Sigmoid colon (tissue), 6 donors: ENCODE measurements at regions not wholly inside any gene's neighbourhood (a gene's known extent, or its start where the extent isn't known, plus 50 kb on each side); places are given as distances from the start of the nearest gene placed in this dataset.
"Not testable (repeated sequence)": the region's sequence is repeated elsewhere in the genome, so short reads cannot be mapped to it uniquely, and the experiment has no call there.

ENCODE experiments used
- DNase-seq: peaks from one replicate; pipeline ENCODE4 v3.0.0-alpha.2; 2019
- H3K27ac ChIP-seq, 4 donors: fragments of 200-600 bp; sonication (generic); one replicate each; pipeline ENCODE4 v1.5.1; 2016 to 2019; ENCODE audit warnings: mild to moderate bottlenecking in 1 of 4
- H3K27me3 ChIP-seq, 3 donors: fragments of 200-600 bp; sonication (generic); one replicate each; pipeline ENCODE4 v1.5.1; 2019; ENCODE audit warnings: mild to moderate bottlenecking in 1 of 3
- H3K36me3 ChIP-seq, 4 donors: fragments of 200-600 bp; sonication (generic); one replicate each; pipeline ENCODE4 v1.5.1; 2016 to 2019
- H3K4me1 ChIP-seq, 4 donors: fragments of 200-600 bp; sonication (generic); one replicate each; pipeline ENCODE4 v1.5.1; 2017 to 2019
- H3K4me3 ChIP-seq, 4 donors: fragments of 200-600 bp; sonication (generic); one replicate each; pipeline ENCODE4 v1.5.1; 2017 to 2019; ENCODE audit warnings: mild to moderate bottlenecking in 2 of 4, moderate library complexity in 1 of 4
- H3K9me3 ChIP-seq, 4 donors: fragments of 200-600 bp in 3 of 4; sonication (generic) in 3 of 4; one replicate each; pipeline versions ENCODE4 v1.5.1 to v1.6.1; 2013 to 2019
- CTCF ChIP-seq, 4 experiments: fragments of 450-650 bp in 3 of 4; fragments of 200-600 bp in 1 of 4; IDR thresholded peaks; one replicate each; pipeline ENCODE4 v1.5.1; 2016 to 2019; ENCODE audit warnings: antibody characterized with exemption in 4 of 4, mild to moderate bottlenecking in 3 of 4, moderate library complexity in 2 of 4
- EP300 ChIP-seq, 4 donors: sonication (generic); formaldehyde crosslinking; IDR thresholded peaks; one replicate each; pipeline ENCODE4 v1.6.1; 2017; ENCODE audit warnings: antibody characterized with exemption in 4 of 4
- POLR2A ChIP-seq, 2 donors: fragments of 450-650 bp; IDR thresholded peaks; one replicate each; pipeline ENCODE4 v1.6.1; 2016; ENCODE audit warnings: antibody characterized with exemption in 2 of 2, mild to moderate bottlenecking in 2 of 2, moderate library complexity in 2 of 2
- POLR2AphosphoS5 ChIP-seq, 4 donors: sonication (generic); formaldehyde crosslinking; IDR thresholded peaks; one replicate each; pipeline ENCODE4 v1.6.1; 2017; ENCODE audit warnings: antibody characterized with exemption in 4 of 4
- WGBS, 2 donors: extraction: QIAGEN DNeasy Blood & Tissue Kit; methylation state at CpG; one replicate each; pipeline ENCODE4 v1.1.7; 2013; 5-methylcytosine and 5-hydroxymethylcytosine counted together
- intact Hi-C: fragments of 100-400 bp; cut with DNase I; formaldehyde crosslinking; loops from one replicate; pipeline ENCODE4 v1.15.1; 2023
- donor health status: healthy with polysubstance abuse.
- donor health status: healthy.

- H3K4me3 ChIP-seq, H3K36me3 ChIP-seq, H3K9me3 ChIP-seq, H3K27me3 ChIP-seq: not testable (repeated sequence)
- Histone ChIP-seq H3K27ac (peak overlapping the region; percentile 72 to 81 (median 80)), H3K4me1 (peaks cover 0 to 25% (median 15%) of the 10 kb centered on the region in 4 donors)
- peak; percentile 70 for DNase-seq
- TF ChIP-seq CTCF (IDR thresholded peaks at IDR 0.05) = peak in 1 of 4 experiments; percentile 4
- intact Hi-C loops = loop anchor here (2.0 kb wide), 1 partner anchor 120 kb away; the partner anchor contains the start of genes MRPL57 and SKA3
- 11 to 18% methylated on average over 5 of the region's 5 CpGs for WGBS, 2 donors
Observed at GRCh38 chr13:21296991-21297390, 120.5 kb downstream of the MRPL57 start.

- intact Hi-C loops = loop anchor here (2.0 kb wide), 1 partner anchor 121 kb away; the partner anchor contains the start of genes MRPL57 and SKA3
- DNase-seq = no peak
- Histone ChIP-seq H3K27ac (peak overlapping the region; percentile 72 to 81 (median 80)), H3K9me3 (no peaks in the 10 kb centered on the region), H3K27me3 (no peaks in the 10 kb centered on the region), H3K36me3 (no peaks in the 10 kb centered on the region), H3K4me1 (peaks cover 0 to 25% (median 15%) of the 10 kb centered on the region in 4 donors), H3K4me3 (peak overlapping the region in 3 of 4 donors; percentile 73 to 99 (median 93))
- TF ChIP-seq EP300 (IDR thresholded peaks at IDR 0.05) (no peak), POLR2A (IDR thresholded peaks at IDR 0.05) (no peak), POLR2AphosphoS5 (IDR thresholded peaks at IDR 0.05) (no peak), CTCF (IDR thresholded peaks at IDR 0.05) (no peak)
- 60 to 75% methylated on average over 2 of the region's 2 CpGs for WGBS, 2 donors
Observed at GRCh38 chr13:21297447-21297846, 121.0 kb downstream of the MRPL57 start.

GRCh38 chr13:21297914-21298831 is 121.7 kb downstream of the MRPL57 start:
- H3K27ac ChIP-seq = peak overlapping the region; percentile 72 to 81 (median 80)
- intact Hi-C loops = loop anchor here (2.0 kb wide), 4 partner anchors 121 to 355 kb away; partner anchors contain the start of genes MRPL57, SKA3 and ZDHHC20
- peak; percentile 90 for DNase-seq
- H3K4me1 ChIP-seq = peaks cover 0 to 25% (median 15%) of the 10 kb centered on the region in 4 donors
- 0% methylated on average over 74 of the region's 74 CpGs for WGBS, 2 donors
- peaks cover 0 to 3% (median 0%) of the 10 kb centered on the region in 4 donors for H3K36me3 ChIP-seq
- TF ChIP-seq POLR2AphosphoS5 (IDR thresholded peaks at IDR 0.05) = peak; percentile 25 to 80 (median 75)
- TF ChIP-seq CTCF (IDR thresholded peaks at IDR 0.05) = peak; percentile 77 to 85 (median 82)
- TF ChIP-seq POLR2A (IDR thresholded peaks at IDR 0.05) = peak in 1 of 2 donors; percentile 26
- no peak for TF ChIP-seq EP300 (IDR thresholded peaks at IDR 0.05)
- no peaks in the 10 kb centered on the region for H3K27me3 ChIP-seq
- H3K4me3 ChIP-seq = peak overlapping the region; percentile 73 to 99 (median 90)
- no peaks in the 10 kb centered on the region for H3K9me3 ChIP-seq

GRCh38 chr13:21304256-21304655 is 127.8 kb downstream of the MRPL57 start:
- H3K27ac ChIP-seq = no peak overlapping the region
- H3K9me3 ChIP-seq = no peaks in the 10 kb centered on the region
- peaks cover 0 to 7% (median 0%) of the 10 kb centered on the region in 4 donors for H3K36me3 ChIP-seq
- intact Hi-C loops = no loop called here
- no peak overlapping the region for H3K4me3 ChIP-seq
- no peak for DNase-seq
- WGBS, 2 donors = 93 to 96% methylated on average over 6 of the region's 6 CpGs
- TF ChIP-seq EP300 (IDR thresholded peaks at IDR 0.05) (no peak), POLR2AphosphoS5 (IDR thresholded peaks at IDR 0.05) (no peak), CTCF (IDR thresholded peaks at IDR 0.05) (no peak), POLR2A (IDR thresholded peaks at IDR 0.05) (no peak)
- peaks cover 0 to 5% (median under 1%) of the 10 kb centered on the region in 4 donors for H3K4me1 ChIP-seq
- no peaks in the 10 kb centered on the region for H3K27me3 ChIP-seq

GRCh38 chr13:21306300-21307073 is 130.0 kb downstream of the MRPL57 start:
- H3K4me1 ChIP-seq, H3K4me3 ChIP-seq, H3K9me3 ChIP-seq, intact Hi-C loops, H3K36me3 ChIP-seq, H3K27ac ChIP-seq, DNase-seq, H3K27me3 ChIP-seq: not testable (repeated sequence)
- 77 to 95% methylated on average over 12 of the region's 12 CpGs for whole genome bisulfite sequencing, 2 donors

GRCh38 chr13:21307158-21307557 is 130.7 kb downstream of the MRPL57 start:
- DNase-seq = not testable (repeated sequence)

More at GRCh38 chr13:21307158-21307557, 130.7 kb downstream of the MRPL57 start:
- H3K9me3 ChIP-seq, H3K36me3 ChIP-seq, H3K4me1 ChIP-seq, H3K27me3 ChIP-seq, intact Hi-C loops, H3K27ac ChIP-seq, H3K4me3 ChIP-seq: not testable (repeated sequence)
- WGBS, 2 donors = 91 to 94% methylated on average over 11 to 12 of the region's 12 CpGs
